H1 (cell line): ENCODE measurements at regions not wholly inside any gene's neighbourhood (a gene's known extent, or its start where the extent isn't known, plus 50 kb on each side); places are given as distances from the start of the nearest gene placed in this dataset.
A peak's percentile ranks its signal among the peaks of the same experiment; 100 is the strongest.

ENCODE experiments used
- CTCF ChIA-PET: fragments of 300-600 bp; sonication (Branson Sonifier 250); formaldehyde crosslinking; loops from one replicate; lab custom pipeline; 2021; ENCODE audit not compliant: partially characterized antibody; lab: Charles Lee
- POLR2A ChIA-PET: fragments of 300-600 bp; sonication (Branson Sonifier 250); formaldehyde crosslinking; loops from one replicate; lab custom pipeline; 2021; ENCODE audit warnings: inconsistent platforms; ENCODE audit not compliant: partially characterized antibody; lab: Charles Lee
- DNase-seq, 2 experiments: peaks; one replicate each; pipeline versions ENCODE4 v3.0.0 to v3.0.0-alpha.2; 2010 to 2022; ENCODE audit warnings: low spot score in 2 of 2, low read depth in 1 of 2, mixed read lengths in 1 of 2
- FAIRE-seq: peaks from 2 replicates; lab custom pipeline; 2011; peaks lifted over from hg19 to GRCh38; lab: Jason Lieb, UNC
- H2AFZ ChIP-seq: 2 replicates; pipeline ENCODE4 v1.8.1; 2012; ENCODE audit warnings: low read length, inconsistent platforms
- H2AK5ac ChIP-seq: 2 replicates; pipeline ENCODE4 v1.6.1; 2013; ENCODE audit warnings: low read depth, low read length
- H2BK120ac ChIP-seq: replicated peaks from 2 replicates; pipeline ENCODE3; 2013; ENCODE audit warnings: low read depth, low read length, inconsistent platforms
- H2BK12ac ChIP-seq: 2 replicates; pipeline ENCODE4 v1.6.1; 2013; ENCODE audit warnings: low read depth, low read length
- H2BK15ac ChIP-seq: 2 replicates; pipeline ENCODE4 v1.6.1; 2013; ENCODE audit warnings: low read length
- H2BK20ac ChIP-seq: 2 replicates; pipeline ENCODE4 v1.6.1; 2013; ENCODE audit warnings: low read length
- H2BK5ac ChIP-seq: 2 replicates; pipeline ENCODE4 v1.6.1; 2013; ENCODE audit warnings: low read depth, low read length
- H3K14ac ChIP-seq: 2 replicates; pipeline ENCODE4 v1.6.1; 2013; ENCODE audit warnings: inconsistent platforms; ENCODE audit not compliant: insufficient read length
- H3K18ac ChIP-seq: 2 replicates; pipeline ENCODE4 v1.6.1; 2013; ENCODE audit warnings: low read length; ENCODE audit errors: extremely low read depth
- H3K23ac ChIP-seq: 2 replicates; pipeline ENCODE4 v1.6.1; 2013; ENCODE audit warnings: inconsistent platforms; ENCODE audit not compliant: insufficient read length
- H3K23me2 ChIP-seq: 2 replicates; pipeline ENCODE4 v1.6.1; 2013; ENCODE audit warnings: low read depth, low read length
- H3K27ac ChIP-seq: 2 replicates; pipeline ENCODE4 v1.6.1; 2011; ENCODE audit warnings: low read depth, low read length, inconsistent platforms
- H3K27me3 ChIP-seq, 4 experiments: replicated peaks in 1 of 4; 1 replicate in 1 of 4; 2 replicates in 3 of 4; pipeline versions ENCODE4 v1.6.1 to v1.8.1; 2011 to 2013; ENCODE audit warnings: low read length in 3 of 4, mild to moderate bottlenecking in 3 of 4, inconsistent platforms in 2 of 4, mixed read lengths in 2 of 4, moderate library complexity in 1 of 4; ENCODE audit not compliant: control insufficient read depth in 3 of 4, insufficient read depth in 3 of 4; ENCODE audit errors: extremely low read depth in 1 of 4
- H3K36me3 ChIP-seq, 4 experiments: 2 replicates each; pipeline versions ENCODE4 v1.6.1 to v1.8.1; 2011 to 2013; ENCODE audit warnings: mild to moderate bottlenecking in 4 of 4, low read length in 3 of 4, moderate library complexity in 2 of 4, control low read depth in 1 of 4, inconsistent platforms in 1 of 4; ENCODE audit not compliant: insufficient read depth in 4 of 4, control insufficient read depth in 2 of 4
- H3K4ac ChIP-seq: replicated peaks from 2 replicates; pipeline ENCODE3; 2013; ENCODE audit warnings: low read length, low read depth, mixed read lengths, inconsistent platforms; ENCODE audit not compliant: insufficient read length
- H3K4me1 ChIP-seq, 4 experiments: replicated peaks in 1 of 4; 1 replicate in 1 of 4; 2 replicates in 3 of 4; pipeline versions ENCODE4 v1.6.1 to v1.8.1; 2011 to 2013; ENCODE audit warnings: low read length in 3 of 4, inconsistent platforms in 2 of 4, mixed read lengths in 1 of 4; ENCODE audit not compliant: insufficient read depth in 4 of 4, control insufficient read depth in 3 of 4
- H3K4me2 ChIP-seq, 2 experiments: 2 replicates each; pipeline versions ENCODE4 v1.6.1 to v1.8.1; 2011 to 2013; ENCODE audit warnings: low read depth in 2 of 2, low read length in 2 of 2, control low read depth in 1 of 2, inconsistent platforms in 1 of 2, mild to moderate bottlenecking in 1 of 2; ENCODE audit not compliant: insufficient read depth in 1 of 2
- H3K4me3 ChIP-seq, 4 experiments: fragments of 200-600, 300-600 bp in 1 of 4; sonication (generic), shearing (Covaris generic), sonication (Bioruptor Twin) in 1 of 4; 2 replicates each; pipeline versions ENCODE4 v1.5.1 to v1.8.1; 2011 to 2016; ENCODE audit warnings: low read length in 4 of 4, low read depth in 3 of 4, control low read depth in 2 of 4, inconsistent platforms in 2 of 4, mild to moderate bottlenecking in 2 of 4, mixed read lengths in 1 of 4, moderate library complexity in 1 of 4; ENCODE audit not compliant: insufficient read depth in 2 of 4; ENCODE audit errors: extremely low read depth in 1 of 4
- H3K56ac ChIP-seq: replicated peaks from 2 replicates; pipeline ENCODE3; 2013; ENCODE audit warnings: low read depth, mild to moderate bottlenecking, mixed read lengths, low read length, inconsistent platforms; ENCODE audit not compliant: insufficient read length
- H3K79me1 ChIP-seq: 2 replicates; pipeline ENCODE4 v1.6.1; 2013; ENCODE audit warnings: low read depth, low read length, control low read depth
- H3K79me2 ChIP-seq, 2 experiments: 2 replicates each; pipeline versions ENCODE4 v1.6.1 to v1.8.1; 2012 to 2013; ENCODE audit warnings: low read length in 2 of 2, mild to moderate bottlenecking in 2 of 2, inconsistent platforms in 1 of 2; ENCODE audit not compliant: insufficient read depth in 2 of 2, control insufficient read depth in 1 of 2
- H3K9ac ChIP-seq, 4 experiments: replicated peaks in 1 of 4; 1 replicate in 1 of 4; 2 replicates in 3 of 4; pipeline versions ENCODE4 v1.6.1 to v1.8.1; 2011 to 2013; ENCODE audit warnings: low read depth in 3 of 4, low read length in 3 of 4, control low read depth in 2 of 4, mild to moderate bottlenecking in 2 of 4, moderate library complexity in 2 of 4, inconsistent platforms in 1 of 4; ENCODE audit errors: extremely low read depth in 1 of 4
- H3K9me3 ChIP-seq, 2 experiments: 2 replicates each; pipeline versions ENCODE4 v1.6.1 to v1.8.1; 2012 to 2013; ENCODE audit warnings: mild to moderate bottlenecking in 2 of 2, moderate library complexity in 2 of 2, control low read depth in 1 of 2, inconsistent platforms in 1 of 2, low read depth in 1 of 2, low read length in 1 of 2, mixed read lengths in 1 of 2; ENCODE audit not compliant: insufficient read depth in 2 of 2
- H4K20me1 ChIP-seq, 2 experiments: replicated peaks in 1 of 2; 2 replicates each; pipeline versions ENCODE3 to v1.8.1; 2011 to 2013; ENCODE audit warnings: inconsistent platforms in 2 of 2, low read length in 2 of 2, mild to moderate bottlenecking in 1 of 2; ENCODE audit not compliant: insufficient read depth in 2 of 2, control insufficient read depth in 1 of 2
- H4K5ac ChIP-seq: 2 replicates; pipeline ENCODE4 v1.6.1; 2013; ENCODE audit warnings: low read length, low read depth, mixed read lengths, inconsistent platforms; ENCODE audit not compliant: insufficient read length
- H4K8ac ChIP-seq: 2 replicates; pipeline ENCODE4 v1.8.0; 2013; ENCODE audit warnings: mild to moderate bottlenecking, moderate library complexity, low read length, inconsistent platforms; ENCODE audit not compliant: insufficient read depth; ENCODE audit errors: extremely low read depth
- H4K91ac ChIP-seq: replicated peaks from 2 replicates; pipeline ENCODE3; 2013; ENCODE audit warnings: low read length, mixed read lengths, inconsistent platforms; ENCODE audit not compliant: insufficient read length
- BACH1 ChIP-seq: IDR thresholded peaks from 2 replicates; pipeline ENCODE4 v1.6.1; 2012; ENCODE audit warnings: low read length, improper control_type of control experiment
- FOSL1 ChIP-seq: IDR thresholded peaks from 2 replicates; pipeline ENCODE4 v1.6.1; 2011; ENCODE audit warnings: mild to moderate bottlenecking, low read depth, low read length, moderate library complexity; ENCODE audit not compliant: insufficient read depth
- HDAC6 ChIP-seq: IDR thresholded peaks from one replicate; pipeline ENCODE4 v1.7.1; 2012; ENCODE audit warnings: low read depth, mild to moderate bottlenecking, inconsistent platforms, low read length, moderate library complexity
- JUN ChIP-seq: IDR thresholded peaks from 2 replicates; pipeline ENCODE4 v1.6.1; 2011; ENCODE audit warnings: low read depth, mild to moderate bottlenecking, improper control_type of control experiment, low read length
- KDM4A ChIP-seq: IDR thresholded peaks from one replicate; pipeline ENCODE4 v1.7.1; 2012; ENCODE audit warnings: low read depth, mild to moderate bottlenecking, moderate library complexity, low read length, inconsistent platforms; ENCODE audit not compliant: severe bottlenecking
- POLR2A ChIP-seq, 2 experiments: IDR thresholded peaks; 1 replicate in 1 of 2; 2 replicates in 1 of 2; pipeline ENCODE4 v1.6.1; 2011; ENCODE audit warnings: low read depth in 2 of 2, low read length in 2 of 2, mild to moderate bottlenecking in 2 of 2; ENCODE audit errors: control extremely low read depth in 1 of 2
- RXRA ChIP-seq: IDR thresholded peaks from 2 replicates; pipeline ENCODE4 v1.6.1; 2011; ENCODE audit warnings: low read depth, mild to moderate bottlenecking, low read length, moderate library complexity; ENCODE audit not compliant: insufficient read depth
- SAP30 ChIP-seq: fragments of 300-600 bp; sonication (generic); IDR thresholded peaks from 2 replicates; pipeline ENCODE4 v1.7.1; 2012; ENCODE audit warnings: low read length, moderate library complexity, mild to moderate bottlenecking, inconsistent platforms; ENCODE audit not compliant: insufficient read depth, insufficient replicate concordance
- TAF7 ChIP-seq: optimal IDR thresholded peaks from 2 replicates; pipeline ENCODE3; 2011; ENCODE audit warnings: low read depth, mild to moderate bottlenecking, inconsistent platforms, low read length, moderate library complexity, borderline replicate concordance
- YY1 ChIP-seq: IDR thresholded peaks from 2 replicates; pipeline ENCODE4 v1.6.1; 2011; ENCODE audit warnings: low read depth, mild to moderate bottlenecking, low read length
- WGBS, 2 experiments: shearing (Covaris generic) in 1 of 2; methylation state at CpG; one replicate each; pipeline versions ENCODE4 v1.1.6 to v1.1.7; 2013 to 2015; ENCODE audit warnings: low lambda C conversion rate in 2 of 2, mixed read lengths in 2 of 2, inconsistent platforms in 1 of 2, low coverage in 1 of 2, missing lambda C conversion rate in 1 of 2; ENCODE audit not compliant: insufficient replicate concordance in 2 of 2, insufficient coverage in 1 of 2, insufficient read length in 1 of 2; ENCODE audit errors: extremely low coverage in 1 of 2, missing lambda C conversion rate in 1 of 2; 5-methylcytosine and 5-hydroxymethylcytosine counted together
- TF ChIP-seq, protein P1 (sequence below): IDR thresholded peaks from 2 replicates; pipeline ENCODE4 v1.6.1; 2011; ENCODE audit warnings: low read length, improper control_type of control experiment

- H2BK5ac ChIP-seq: no peak overlapping the region
- no peak overlapping the region for H4K91ac ChIP-seq
- no peak overlapping the region for H3K4ac ChIP-seq
- 87% methylated on average over 6 of the region's 6 CpGs; no CpG with 5 or more reads in 1 of the 2 experiments for WGBS, 2 experiments
- no peaks in the 10 kb centered on the region for H3K79me2 ChIP-seq
- H4K20me1 ChIP-seq: peaks cover 0 to 3% of the 10 kb centered on the region in 2 experiments
- no peak overlapping the region for H4K5ac ChIP-seq
- no peak overlapping the region for H3K4me3 ChIP-seq
- TF ChIP-seq HDAC6 (no peak), JUN (no peak), BACH1 (no peak), YY1 (no peak), TAF7 (no peak), POLR2A (IDR thresholded peaks at IDR 0.05; ENCODE audit: control extremely low read depth in 1 of 2, low read depth in 2 of 2, low read length in 2 of 2) (no peak), RXRA (no peak), KDM4A (no peak), SAP30 (no peak), FOSL1 (no peak)
- TF ChIP-seq, protein P1, sequence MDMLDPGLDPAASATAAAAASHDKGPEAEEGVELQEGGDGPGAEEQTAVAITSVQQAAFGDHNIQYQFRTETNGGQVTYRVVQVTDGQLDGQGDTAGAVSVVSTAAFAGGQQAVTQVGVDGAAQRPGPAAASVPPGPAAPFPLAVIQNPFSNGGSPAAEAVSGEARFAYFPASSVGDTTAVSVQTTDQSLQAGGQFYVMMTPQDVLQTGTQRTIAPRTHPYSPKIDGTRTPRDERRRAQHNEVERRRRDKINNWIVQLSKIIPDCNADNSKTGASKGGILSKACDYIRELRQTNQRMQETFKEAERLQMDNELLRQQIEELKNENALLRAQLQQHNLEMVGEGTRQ: no peak
- no peaks in the 10 kb centered on the region for H3K23me2 ChIP-seq
- H3K56ac ChIP-seq: no peak overlapping the region
- FAIRE-seq (no peak), DNase-seq (no peak)
- no peak overlapping the region for H2BK12ac ChIP-seq
- H3K9ac ChIP-seq: no peak overlapping the region
- no peak overlapping the region for H2BK120ac ChIP-seq
- no peak overlapping the region; the same call in 1 of the 2 replicates for H2BK15ac ChIP-seq
- H2BK20ac ChIP-seq: no peak overlapping the region
- no peaks in the 10 kb centered on the region for H3K9me3 ChIP-seq
- no peak overlapping the region for H2AK5ac ChIP-seq
- H3K27ac ChIP-seq: no peak overlapping the region
- H2AFZ ChIP-seq: no peak overlapping the region
- no peak overlapping the region; the same call in 1 of the 2 replicates for H3K18ac ChIP-seq
- H3K23ac ChIP-seq: no peak overlapping the region
- ChIA-PET CTCF (interaction anchor here (0.6 to 1.3 kb wide), 3 partner anchors 11 to 321 kb away, joined by 3 to 4 read pairs (median 3); no protein-coding TSS in a partner anchor), POLR2A (no interaction called here)
- peaks cover 0 to 17% (median 9%) of the 10 kb centered on the region in 4 experiments; a peak in 4 of 7 replicates for H3K27me3 ChIP-seq
- H4K8ac ChIP-seq: peak overlapping the region; percentile 31; the same call in 1 of the 2 replicates
- no peak overlapping the region for H3K4me2 ChIP-seq
- H3K14ac ChIP-seq: no peak overlapping the region
- H3K79me1 ChIP-seq: no peaks in the 10 kb centered on the region
- no peaks in the 10 kb centered on the region for H3K36me3 ChIP-seq
- peaks cover 2 to 24% (median 12%) of the 10 kb centered on the region in 4 experiments for H3K4me1 ChIP-seq
These were observed 58.1 kb upstream of the NECTIN1 start for GRCh38 chr11:119787074-119787461.
